ENCODE measurements at regions not wholly inside any gene's neighbourhood (a gene's known extent, or its start where the extent isn't known, plus 50 kb on each side); places are given as distances from the start of the nearest gene placed in this dataset.

DNA sequence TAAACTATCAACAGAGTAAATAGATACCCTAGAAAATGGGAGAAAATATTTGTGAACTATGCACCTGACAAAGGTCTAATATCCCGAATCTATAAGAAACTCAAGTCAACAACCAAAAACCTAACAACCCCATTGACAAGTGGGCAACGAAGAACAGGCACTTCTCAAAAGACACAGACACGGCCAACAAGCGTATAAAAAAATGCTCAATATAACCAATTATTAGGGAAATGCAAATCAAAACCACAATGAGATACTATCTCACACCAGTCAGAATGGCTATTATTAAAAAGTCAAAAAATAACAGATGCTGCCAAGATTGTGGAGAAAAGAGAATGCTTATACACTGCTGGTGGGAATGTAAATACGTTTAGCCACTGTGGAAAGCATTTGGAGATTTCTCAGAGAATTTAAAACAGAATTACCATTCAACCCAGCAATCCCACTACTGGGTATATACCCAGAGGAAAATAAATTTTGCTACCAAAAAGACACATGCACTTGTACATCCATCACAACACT lies 63.2 kb upstream of the CAV2 start:
- H3K4me3 ChIP-seq, result no peak overlapping the region
- H3K4me1 ChIP-seq, result peaks cover 7% of the 10 kb centered on the region
- 73 to 75% (median 73%) methylated on average over 5 of the region's 5 CpGs for WGBS, 3 donors
- intact Hi-C loops (cut with DNase I), result no loop called here
- ATAC-seq, result no peak
- H3K27ac ChIP-seq, result no peak overlapping the region
- H3K27me3 ChIP-seq (ENCODE audit: insufficient read depth in 3 of 3, low read length in 2 of 3), result no peaks in the 10 kb centered on the region
- TF ChIP-seq, protein P1, sequence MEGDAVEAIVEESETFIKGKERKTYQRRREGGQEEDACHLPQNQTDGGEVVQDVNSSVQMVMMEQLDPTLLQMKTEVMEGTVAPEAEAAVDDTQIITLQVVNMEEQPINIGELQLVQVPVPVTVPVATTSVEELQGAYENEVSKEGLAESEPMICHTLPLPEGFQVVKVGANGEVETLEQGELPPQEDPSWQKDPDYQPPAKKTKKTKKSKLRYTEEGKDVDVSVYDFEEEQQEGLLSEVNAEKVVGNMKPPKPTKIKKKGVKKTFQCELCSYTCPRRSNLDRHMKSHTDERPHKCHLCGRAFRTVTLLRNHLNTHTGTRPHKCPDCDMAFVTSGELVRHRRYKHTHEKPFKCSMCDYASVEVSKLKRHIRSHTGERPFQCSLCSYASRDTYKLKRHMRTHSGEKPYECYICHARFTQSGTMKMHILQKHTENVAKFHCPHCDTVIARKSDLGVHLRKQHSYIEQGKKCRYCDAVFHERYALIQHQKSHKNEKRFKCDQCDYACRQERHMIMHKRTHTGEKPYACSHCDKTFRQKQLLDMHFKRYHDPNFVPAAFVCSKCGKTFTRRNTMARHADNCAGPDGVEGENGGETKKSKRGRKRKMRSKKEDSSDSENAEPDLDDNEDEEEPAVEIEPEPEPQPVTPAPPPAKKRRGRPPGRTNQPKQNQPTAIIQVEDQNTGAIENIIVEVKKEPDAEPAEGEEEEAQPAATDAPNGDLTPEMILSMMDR (IDR thresholded peaks at IDR 0.05), result no peak
- H3K36me3 ChIP-seq (ENCODE audit: insufficient read depth in 1 of 2, low read depth in 1 of 2), result no peaks in the 10 kb centered on the region
- DNase-seq, result no peak
- peaks cover 5% of the 10 kb centered on the region for H3K9me3 ChIP-seq

DNA sequence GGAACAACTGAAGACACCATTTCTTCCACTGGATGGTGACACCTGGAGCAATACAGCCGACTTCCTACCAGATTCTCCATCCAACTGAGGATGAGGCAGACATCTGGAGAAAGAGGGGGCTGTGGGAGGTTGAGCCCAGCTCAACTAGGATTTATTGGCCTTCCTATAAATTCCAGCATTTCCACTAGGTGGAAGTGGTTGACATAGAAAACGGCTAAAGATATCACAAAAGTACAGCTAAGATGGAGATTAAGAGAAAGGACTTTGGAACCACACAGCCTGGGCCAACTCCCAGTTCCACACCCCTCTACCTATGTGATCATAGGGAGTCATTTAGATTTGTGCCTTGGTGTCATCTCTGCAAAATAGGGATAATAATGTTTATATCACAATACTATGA lies 61.3 kb upstream of the CAV2 start:
- H3K27ac ChIP-seq, result no peak overlapping the region
- peaks cover 7% of the 10 kb centered on the region for H3K4me1 ChIP-seq
- H3K36me3 ChIP-seq (ENCODE audit: insufficient read depth in 1 of 2, low read depth in 1 of 2), result no peaks in the 10 kb centered on the region
- peaks cover 5% of the 10 kb centered on the region for H3K9me3 ChIP-seq
- H3K27me3 ChIP-seq (ENCODE audit: insufficient read depth in 3 of 3, low read length in 2 of 3), result no peaks in the 10 kb centered on the region
- ATAC-seq, result no peak
- TF ChIP-seq, protein P1 (IDR thresholded peaks at IDR 0.05), result no peak
- DNase-seq, result no peak
- 48 to 56% (median 56%) methylated on average over 2 of the region's 2 CpGs for WGBS, 3 donors
- no peak overlapping the region for H3K4me3 ChIP-seq
- intact Hi-C loops (cut with DNase I), result no loop called here

DNA sequence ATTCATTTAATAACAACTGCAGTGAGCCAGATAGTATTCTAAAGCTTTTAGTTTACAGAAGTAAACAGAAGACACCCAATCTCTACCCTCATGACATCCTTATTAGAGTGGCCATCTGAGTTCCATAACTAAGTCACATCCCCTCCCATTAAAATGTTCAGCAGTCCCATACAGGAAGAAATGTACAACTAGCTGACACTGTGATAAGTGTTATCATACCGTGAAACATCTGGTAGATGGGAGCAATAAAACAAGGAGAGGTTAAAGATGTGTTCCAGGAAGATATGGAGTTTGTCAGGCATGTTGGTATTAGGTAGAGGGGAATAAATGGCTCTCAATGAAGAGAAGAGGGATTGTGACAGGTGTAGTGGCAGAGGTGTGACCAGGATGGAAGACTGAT lies 60.5 kb upstream of the CAV2 start:
- TF ChIP-seq, protein P1 (IDR thresholded peaks at IDR 0.05), result no peak
- Histone ChIP-seq H3K9me3 (peaks cover 5% of the 10 kb centered on the region), H3K4me1 (peaks cover 7% of the 10 kb centered on the region), H3K27me3 (ENCODE audit: insufficient read depth in 3 of 3, low read length in 2 of 3) (no peaks in the 10 kb centered on the region), H3K36me3 (ENCODE audit: insufficient read depth in 1 of 2, low read depth in 1 of 2) (no peaks in the 10 kb centered on the region), H3K27ac (no peak overlapping the region), H3K4me3 (no peak overlapping the region)
- DNase-seq, result no peak
- intact Hi-C loops (cut with DNase I), result no loop called here
- ATAC-seq, result no peak
- 82 to 87% (median 82%) methylated on average over 1 of the region's 1 CpG for WGBS, 3 donors

DNA sequence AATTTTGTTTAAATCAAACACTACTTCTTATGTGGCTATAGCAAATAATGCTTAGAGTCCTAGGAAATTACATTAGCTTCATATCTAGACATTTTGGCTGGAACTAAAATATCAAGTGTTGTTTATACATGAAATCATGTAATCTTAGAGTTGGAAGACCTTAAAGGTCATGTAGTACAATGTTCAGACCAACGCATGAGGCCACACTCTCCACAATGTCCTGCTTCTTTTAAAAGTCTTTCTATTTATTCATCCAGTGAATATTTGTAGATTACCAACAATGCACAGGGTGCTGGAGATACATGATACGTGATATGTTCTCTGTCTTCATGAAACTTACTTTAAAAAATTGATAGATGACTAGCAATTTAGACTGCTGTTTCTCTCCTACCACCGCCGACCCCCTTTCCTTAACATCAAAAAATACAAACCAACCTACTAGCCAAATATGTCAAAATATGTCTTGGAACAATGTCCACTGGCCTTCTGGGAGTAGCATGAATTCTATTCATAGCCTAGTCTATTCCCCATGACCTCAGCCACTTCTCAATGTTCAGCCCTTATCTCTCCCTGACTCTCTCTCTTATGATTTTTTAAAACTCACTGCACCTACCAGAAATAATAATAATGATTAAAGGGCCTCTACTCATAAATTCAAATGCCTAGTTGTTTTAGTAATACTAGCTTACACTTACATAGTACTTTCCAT lies 59.5 kb upstream of the CAV2 start:
- Histone ChIP-seq H3K4me1 (peaks cover 7% of the 10 kb centered on the region), H3K4me3 (no peak overlapping the region), H3K9me3 (peaks cover 5% of the 10 kb centered on the region), H3K36me3 (ENCODE audit: insufficient read depth in 1 of 2, low read depth in 1 of 2) (no peaks in the 10 kb centered on the region), H3K27ac (no peak overlapping the region), H3K27me3 (ENCODE audit: insufficient read depth in 3 of 3, low read length in 2 of 3) (no peaks in the 10 kb centered on the region)
- ATAC-seq, result no peak
- TF ChIP-seq, protein P1 (IDR thresholded peaks at IDR 0.05), result no peak
- no peak for DNase-seq
- intact Hi-C loops (cut with DNase I), result no loop called here
- 68 to 71% (median 69%) methylated on average over 4 of the region's 4 CpGs for WGBS, 3 donors

DNA sequence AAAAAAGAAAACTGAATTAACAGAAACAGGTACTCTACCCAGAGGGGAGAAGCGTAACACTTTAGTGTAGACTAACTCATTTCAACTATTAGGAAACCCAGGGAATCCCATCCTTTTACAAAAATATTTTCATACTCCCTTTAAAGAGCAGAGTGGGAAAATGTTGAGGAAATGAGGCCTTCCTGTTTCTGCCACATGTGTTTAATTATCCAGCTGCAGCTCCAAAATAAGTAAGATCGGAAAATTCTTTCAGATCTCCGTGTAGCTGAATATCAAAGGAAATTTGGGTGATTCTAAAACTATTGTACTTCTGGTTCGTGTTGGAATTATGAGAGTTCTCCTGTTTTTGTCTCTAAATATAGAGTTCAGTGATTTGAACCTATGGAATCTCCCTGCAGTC lies 58.0 kb upstream of the CAV2 start:
- no peak overlapping the region for H3K27ac ChIP-seq
- DNase-seq, result no peak
- intact Hi-C loops (cut with DNase I), result no loop called here
- no peaks in the 10 kb centered on the region for H3K27me3 ChIP-seq (ENCODE audit: insufficient read depth in 3 of 3, low read length in 2 of 3)
- no peak for ATAC-seq
- 52 to 57% (median 56%) methylated on average over 4 of the region's 4 CpGs for WGBS, 3 donors
- H3K36me3 ChIP-seq (ENCODE audit: insufficient read depth in 1 of 2, low read depth in 1 of 2), result no peaks in the 10 kb centered on the region
- H3K9me3 ChIP-seq, result no peaks in the 10 kb centered on the region
- TF ChIP-seq, protein P1 (IDR thresholded peaks at IDR 0.05), result no peak
- no peak overlapping the region for H3K4me3 ChIP-seq
- peaks cover 7% of the 10 kb centered on the region for H3K4me1 ChIP-seq
